ENCODE measurements at regions not wholly inside any gene's neighbourhood (a gene's known extent, or its start where the extent isn't known, plus 50 kb on each side); places are given as distances from the start of the nearest gene placed in this dataset.

DNA sequence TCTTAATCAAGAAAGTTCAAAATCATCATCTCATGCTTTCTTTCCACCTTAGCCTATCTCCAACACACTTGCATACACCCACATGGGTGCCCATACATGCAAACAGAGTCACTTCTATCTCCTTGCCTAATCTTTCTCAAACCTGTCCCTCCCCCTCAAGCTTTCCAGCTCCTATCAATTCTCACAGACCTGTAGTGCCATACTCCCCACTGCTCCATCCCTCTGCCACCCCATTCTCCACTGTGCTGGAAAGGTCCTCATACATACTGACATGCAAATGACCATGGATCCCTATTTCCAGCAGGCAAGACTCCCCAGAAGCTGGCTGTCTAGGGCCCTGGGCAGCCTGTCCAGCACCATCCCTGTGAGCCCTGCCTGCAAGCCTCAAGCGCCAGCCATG lies 320.4 kb upstream of the CCL2 start (continued):
- TF ChIP-seq, protein P1, sequence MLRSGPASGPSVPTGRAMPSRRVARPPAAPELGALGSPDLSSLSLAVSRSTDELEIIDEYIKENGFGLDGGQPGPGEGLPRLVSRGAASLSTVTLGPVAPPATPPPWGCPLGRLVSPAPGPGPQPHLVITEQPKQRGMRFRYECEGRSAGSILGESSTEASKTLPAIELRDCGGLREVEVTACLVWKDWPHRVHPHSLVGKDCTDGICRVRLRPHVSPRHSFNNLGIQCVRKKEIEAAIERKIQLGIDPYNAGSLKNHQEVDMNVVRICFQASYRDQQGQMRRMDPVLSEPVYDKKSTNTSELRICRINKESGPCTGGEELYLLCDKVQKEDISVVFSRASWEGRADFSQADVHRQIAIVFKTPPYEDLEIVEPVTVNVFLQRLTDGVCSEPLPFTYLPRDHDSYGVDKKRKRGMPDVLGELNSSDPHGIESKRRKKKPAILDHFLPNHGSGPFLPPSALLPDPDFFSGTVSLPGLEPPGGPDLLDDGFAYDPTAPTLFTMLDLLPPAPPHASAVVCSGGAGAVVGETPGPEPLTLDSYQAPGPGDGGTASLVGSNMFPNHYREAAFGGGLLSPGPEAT (IDR thresholded peaks at IDR 0.05; ENCODE audit: low read depth): no peak
- TF ChIP-seq E4F1 (IDR thresholded peaks at IDR 0.05; ENCODE audit: borderline replicate concordance, partially characterized antibody) (no peak), POLR2AphosphoS2 (IDR thresholded peaks at IDR 0.05; ENCODE audit: low read depth, low read length) (no peak)
- TF ChIP-seq, protein P2, sequence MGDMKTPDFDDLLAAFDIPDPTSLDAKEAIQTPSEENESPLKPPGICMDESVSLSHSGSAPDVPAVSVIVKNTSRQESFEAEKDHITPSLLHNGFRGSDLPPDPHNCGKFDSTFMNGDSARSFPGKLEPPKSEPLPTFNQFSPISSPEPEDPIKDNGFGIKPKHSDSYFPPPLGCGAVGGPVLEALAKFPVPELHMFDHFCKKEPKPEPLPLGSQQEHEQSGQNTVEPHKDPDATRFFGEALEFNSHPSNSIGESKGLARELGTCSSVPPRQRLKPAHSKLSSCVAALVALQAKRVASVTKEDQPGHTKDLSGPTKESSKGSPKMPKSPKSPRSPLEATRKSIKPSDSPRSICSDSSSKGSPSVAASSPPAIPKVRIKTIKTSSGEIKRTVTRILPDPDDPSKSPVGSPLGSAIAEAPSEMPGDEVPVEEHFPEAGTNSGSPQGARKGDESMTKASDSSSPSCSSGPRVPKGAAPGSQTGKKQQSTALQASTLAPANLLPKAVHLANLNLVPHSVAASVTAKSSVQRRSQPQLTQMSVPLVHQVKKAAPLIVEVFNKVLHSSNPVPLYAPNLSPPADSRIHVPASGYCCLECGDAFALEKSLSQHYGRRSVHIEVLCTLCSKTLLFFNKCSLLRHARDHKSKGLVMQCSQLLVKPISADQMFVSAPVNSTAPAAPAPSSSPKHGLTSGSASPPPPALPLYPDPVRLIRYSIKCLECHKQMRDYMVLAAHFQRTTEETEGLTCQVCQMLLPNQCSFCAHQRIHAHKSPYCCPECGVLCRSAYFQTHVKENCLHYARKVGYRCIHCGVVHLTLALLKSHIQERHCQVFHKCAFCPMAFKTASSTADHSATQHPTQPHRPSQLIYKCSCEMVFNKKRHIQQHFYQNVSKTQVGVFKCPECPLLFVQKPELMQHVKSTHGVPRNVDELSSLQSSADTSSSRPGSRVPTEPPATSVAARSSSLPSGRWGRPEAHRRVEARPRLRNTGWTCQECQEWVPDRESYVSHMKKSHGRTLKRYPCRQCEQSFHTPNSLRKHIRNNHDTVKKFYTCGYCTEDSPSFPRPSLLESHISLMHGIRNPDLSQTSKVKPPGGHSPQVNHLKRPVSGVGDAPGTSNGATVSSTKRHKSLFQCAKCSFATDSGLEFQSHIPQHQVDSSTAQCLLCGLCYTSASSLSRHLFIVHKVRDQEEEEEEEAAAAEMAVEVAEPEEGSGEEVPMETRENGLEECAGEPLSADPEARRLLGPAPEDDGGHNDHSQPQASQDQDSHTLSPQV (IDR thresholded peaks at IDR 0.05): no peak

All from GM12878 (cell line).